Embryonic facial prominence (tissue), 1 donor: ENCODE measurements at regions not wholly inside any gene's neighbourhood (a gene's known extent, or its start where the extent isn't known, plus 50 kb on each side); places are given as distances from the start of the nearest gene placed in this dataset.

Source experiments
- DNase-seq: peaks from one replicate; pipeline ENCODE4 v3.0.0-alpha.2; 2016; ENCODE audit errors: extremely low spot score

DNA sequence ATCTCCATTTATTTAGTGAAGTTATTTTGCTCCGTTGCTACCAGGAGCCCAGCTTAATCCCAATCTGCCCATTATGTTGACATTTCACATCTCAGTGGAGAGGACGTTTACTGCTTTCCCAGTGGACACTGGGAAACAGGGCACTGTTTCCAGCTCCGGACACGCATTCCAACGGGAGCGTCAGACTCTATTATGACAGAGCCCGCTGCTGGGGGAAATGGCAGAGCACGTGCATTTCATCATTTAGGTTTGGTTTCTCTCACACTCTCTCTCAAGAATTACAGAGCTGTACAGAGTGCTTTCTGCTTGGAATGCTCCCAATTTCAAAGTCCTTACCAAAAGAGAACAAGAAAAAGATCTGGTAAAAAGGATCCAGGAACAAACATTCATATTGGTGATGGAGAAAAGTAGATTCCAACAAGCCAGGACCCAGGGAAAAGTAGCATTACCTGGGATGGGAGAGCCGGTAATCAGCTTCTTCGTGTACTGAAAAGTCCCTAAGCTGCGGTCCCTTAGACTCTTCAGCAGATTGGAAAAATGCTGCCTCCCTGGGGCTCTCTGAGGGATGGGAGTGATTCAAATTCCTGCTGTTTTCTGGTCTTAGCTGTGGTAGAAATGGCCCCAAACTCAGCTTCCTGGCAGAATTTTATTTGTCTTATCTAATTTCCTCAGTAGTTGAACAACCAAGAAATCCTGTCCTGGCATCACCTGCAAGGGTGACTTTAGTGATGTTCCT is 136.0 kb upstream of the THBS1 start:
- DNase-seq = no peak

DNA sequence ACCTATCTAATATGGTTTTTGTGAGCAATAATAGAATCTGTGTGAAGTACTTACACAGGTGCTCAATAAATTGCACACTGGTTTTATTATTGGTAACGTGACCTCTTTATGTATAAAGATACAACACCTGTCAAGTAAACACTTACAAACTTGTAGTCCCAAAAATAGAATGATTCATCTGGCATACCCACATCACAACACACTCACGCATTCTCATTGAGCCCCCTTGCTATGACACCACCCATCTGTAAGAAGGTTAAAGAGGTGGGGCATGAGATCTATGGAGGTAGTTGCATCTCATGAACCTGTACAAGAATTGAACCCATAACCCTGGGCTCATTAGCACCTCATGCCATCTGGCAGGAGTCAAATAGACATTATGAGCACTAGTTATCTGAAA is 134.9 kb upstream of the THBS1 start:
- DNase-seq = no peak

DNA sequence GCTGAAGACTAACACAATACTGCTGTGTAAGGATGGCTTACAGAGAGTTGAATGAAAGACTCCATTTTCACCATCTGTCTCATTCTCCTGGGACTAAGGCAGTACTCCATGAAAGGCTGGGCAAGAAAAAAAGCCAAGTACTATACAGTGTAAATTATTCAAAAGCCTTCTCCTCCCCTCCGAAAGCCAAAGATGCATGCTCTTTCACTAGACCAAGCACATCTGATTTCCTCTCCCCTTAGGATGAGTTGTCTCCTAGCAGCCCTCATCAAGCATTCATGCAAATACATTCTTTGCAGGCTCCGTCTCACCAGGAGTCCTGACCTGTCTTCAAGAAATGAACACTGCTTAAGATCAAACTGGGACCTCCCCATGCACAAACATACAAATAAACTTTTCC is 133.5 kb upstream of the THBS1 start:
- DNase-seq = no peak

DNA sequence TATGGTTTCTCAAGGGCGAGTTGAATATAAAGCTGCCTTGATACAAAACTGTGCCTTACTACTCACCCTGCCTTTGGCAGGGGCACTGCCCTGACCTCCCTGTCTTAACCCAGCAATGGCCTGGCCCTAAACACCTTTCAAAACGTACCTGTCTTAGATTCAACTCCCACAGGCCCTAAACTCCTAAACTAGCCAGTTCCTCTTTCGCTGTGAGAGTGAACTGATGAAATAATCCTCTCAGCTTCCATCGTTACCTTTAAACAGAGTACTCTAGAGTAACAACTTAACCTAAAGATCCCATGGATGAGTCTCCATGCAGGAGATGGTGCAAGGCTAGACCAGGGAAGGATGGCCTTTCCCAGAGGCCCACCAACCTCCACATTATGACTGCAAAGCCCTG is 133.0 kb upstream of the THBS1 start:
- DNase-seq = no peak

DNA sequence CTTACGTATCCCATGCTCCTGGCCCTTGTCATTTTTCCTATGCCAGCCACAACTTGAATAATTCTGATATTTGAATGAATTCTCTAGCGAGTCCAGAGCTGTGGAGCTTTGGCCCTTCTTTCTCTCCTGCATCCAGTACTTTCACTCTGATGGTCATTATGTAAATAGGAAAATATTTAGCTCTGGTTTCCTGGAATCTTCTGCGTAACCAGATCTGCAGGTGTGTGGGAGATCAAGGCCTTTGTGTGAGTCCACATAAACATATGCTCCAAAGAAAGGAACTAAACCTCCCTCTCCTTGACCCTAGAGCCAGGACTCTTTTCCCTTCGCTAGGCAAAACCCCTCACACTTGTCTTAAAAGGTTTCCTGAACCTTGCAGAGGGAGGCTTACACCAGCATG is 132.5 kb upstream of the THBS1 start:
- DNase-seq = no peak

DNA sequence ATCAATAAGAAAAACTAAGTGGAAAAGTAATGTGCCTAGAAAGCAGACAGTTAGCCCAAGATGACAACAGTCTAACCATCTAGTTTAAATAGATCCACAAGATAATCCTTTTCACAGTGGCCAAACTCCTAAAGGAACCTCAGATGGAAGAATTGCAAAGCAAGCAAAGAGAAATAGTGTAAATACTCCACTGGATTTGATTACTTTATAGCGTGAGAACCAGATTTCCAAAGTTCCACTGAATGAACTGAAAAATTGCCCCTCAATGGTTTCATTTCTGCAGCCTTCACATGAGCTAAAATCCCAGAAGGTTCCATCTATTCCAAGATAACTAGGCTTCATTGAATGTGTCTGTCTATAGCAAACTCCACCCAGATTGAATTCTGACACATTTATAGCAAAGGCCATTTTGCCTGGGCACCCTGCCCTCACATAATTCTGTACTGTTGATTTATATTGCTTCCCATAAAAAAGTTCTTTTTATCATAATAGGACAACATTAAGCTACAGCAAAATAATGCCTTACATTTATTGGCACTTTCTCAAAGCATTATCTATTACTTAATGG is 129.7 kb upstream of the THBS1 start:
- no peak for DNase-seq

DNA sequence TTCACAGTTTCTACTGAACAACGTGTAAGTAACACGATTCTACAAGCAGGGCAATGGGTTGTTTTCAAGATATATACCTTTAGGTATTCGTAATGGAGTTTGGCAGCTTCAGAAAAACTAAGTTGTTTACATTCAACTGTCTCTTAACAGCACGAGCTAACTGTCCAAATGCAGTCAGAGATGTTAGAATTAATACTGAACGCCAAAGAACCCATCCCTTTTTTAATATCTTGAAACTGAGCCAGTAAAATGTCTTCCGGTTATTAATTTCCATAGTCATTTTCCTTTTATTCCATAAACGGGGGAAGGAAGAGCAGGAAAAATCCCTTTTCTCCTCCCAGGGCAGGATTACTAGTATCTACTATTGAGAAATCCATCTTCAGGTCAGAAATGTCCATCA is 129.0 kb upstream of the THBS1 start:
- no peak for DNase-seq

DNA sequence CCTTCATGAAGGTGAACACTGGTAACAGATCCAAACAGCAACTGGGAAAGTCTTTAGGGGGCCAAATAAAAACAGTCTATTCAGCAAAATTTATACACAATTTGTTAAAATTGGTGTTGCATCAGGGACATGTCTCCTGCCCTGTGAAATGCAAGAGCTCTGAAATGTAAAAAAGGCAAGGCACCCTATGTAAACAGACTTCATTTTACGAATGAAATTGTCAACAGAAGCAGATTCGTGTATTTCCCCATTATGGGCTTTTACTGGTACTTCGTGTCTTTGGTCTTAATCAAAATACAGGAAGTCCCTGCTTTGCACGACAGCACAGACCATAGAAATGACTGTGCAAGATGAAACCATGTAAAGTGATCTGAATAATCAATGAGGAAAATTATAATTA is 127.3 kb upstream of the THBS1 start:
- DNase-seq = no peak

DNA sequence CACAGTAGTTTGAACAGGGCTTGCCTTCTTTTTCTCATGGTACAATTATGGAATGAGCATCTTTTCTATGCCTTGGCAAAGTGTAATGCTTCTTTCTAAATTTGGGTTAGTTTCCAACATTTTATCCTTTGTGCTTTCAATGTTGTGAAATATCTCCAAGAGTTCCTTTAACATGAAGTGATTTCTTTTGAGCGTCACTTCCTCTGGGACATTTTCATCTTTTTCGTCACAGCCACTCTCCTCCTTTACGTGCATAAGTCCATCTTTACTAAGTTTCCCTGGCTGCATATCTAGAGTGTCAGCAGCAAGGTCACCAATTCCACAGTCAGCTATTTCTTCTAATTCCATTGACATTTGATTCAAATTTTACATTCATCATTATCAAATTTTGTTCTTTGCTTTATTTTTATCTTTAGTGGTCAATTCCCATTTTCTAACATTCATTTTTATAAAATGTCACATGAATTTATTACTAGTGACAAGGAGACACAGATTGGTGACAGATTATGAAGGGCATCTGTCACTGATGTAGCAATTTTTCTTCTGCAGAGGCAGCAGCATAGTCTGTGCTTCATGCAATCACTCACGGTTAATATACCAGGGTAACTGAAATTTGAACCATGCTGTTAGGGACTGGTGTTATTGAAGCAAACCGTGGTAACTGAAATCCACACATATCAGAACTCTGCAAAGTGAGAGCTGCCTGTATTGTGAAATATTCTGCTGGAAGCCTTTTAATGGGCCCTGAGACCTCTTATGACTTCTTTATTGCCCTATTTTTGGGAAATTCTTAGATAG is 126.5 kb upstream of the THBS1 start:
- DNase-seq = no peak

DNA sequence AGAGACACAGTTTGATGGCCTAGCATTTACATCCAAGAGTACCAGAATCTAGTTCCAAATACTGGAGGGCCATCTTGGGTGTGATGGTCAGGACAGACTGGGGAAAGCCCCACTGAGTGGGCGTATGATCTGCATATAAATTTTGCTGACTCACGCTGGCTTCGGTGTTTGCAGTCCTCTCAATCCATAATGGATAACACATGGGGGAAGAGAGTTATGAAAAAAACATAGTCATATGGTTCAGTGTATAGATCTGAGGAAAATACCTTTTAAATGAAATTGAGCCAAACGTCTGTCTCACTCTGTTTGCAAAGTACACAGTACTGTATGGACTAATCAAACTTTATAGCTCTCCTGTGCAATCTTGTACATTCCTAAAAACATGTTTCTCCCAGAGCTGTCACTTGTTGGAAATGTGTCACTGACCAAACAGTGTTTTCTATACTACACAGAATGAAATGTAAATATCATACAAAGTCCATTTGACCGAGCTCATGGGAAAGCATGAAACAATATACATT is 125.3 kb upstream of the THBS1 start:
- peak; percentile 59 for DNase-seq

DNA sequence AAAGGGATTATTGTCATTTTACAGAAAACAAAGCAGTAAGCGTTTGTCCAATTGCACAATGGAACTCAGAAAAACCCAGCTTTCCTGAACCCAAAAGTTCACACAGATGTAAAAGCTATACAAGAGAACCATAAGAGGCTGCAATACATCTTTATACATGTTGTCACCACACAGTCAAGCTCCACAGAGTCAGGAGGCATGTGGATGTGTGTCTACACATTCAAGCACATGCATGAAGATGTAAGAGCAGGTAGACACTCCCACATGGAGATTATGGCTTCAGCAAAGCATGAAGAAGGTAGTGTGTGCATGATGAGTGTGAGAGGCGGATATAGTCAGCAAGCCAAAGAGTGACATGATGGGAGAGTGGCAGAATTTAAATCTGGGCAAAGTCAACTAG is 124.7 kb upstream of the THBS1 start:
- DNase-seq = no peak

DNA sequence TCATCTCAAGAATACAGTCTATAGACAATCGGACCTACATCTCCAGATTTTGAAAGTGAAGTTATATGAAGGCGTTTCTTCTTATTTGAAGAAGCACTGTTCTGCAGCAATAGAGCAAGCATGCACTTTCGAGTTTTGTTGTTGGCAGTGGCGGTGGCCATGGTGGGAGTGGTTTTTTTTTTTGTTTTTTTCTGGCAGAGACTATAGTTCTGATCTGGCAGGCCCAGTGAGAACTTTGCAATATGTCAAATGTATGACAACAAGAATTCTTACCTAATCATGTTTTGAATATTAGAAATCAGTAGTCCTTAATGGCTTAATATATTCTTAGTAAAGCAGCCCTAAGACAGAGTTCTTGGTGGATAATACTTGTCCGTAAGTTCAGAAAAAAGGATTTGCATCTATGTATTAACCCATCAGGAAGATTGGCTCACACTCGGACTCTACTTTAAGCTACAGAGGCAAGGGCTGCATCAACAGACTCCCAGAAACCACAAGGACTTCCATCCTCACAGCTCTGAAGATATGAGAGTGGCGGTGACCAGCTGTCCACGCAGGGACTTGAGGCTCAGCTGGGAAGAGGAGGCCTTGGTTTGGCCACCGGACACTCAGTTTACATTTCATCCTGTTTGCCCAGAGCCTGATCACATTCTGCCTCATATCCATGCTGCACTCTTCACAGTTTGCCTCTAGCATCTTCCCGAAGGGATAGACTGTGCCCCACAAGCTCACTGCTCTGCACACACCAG is 124.1 kb upstream of the THBS1 start:
- no peak for DNase-seq

DNA sequence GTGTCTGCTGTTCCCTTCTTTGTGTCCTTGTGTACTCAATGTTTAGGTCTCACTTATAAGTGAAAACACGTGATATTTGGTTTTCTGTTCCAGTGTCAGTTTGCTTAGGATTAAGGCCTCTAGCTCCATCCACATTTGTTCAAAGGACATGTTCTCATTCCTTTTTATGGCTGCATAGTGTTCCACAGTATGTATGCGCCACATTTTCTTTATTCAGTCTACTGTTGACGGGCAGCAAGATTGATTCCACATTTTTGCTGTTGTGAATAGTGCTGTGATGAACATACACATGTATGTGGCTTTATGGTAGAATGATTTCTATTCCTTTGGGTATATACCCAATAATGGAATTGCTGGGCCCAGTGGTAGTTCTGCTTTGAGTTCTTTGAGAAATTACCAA is 122.7 kb upstream of the THBS1 start:
- DNase-seq = no peak

DNA sequence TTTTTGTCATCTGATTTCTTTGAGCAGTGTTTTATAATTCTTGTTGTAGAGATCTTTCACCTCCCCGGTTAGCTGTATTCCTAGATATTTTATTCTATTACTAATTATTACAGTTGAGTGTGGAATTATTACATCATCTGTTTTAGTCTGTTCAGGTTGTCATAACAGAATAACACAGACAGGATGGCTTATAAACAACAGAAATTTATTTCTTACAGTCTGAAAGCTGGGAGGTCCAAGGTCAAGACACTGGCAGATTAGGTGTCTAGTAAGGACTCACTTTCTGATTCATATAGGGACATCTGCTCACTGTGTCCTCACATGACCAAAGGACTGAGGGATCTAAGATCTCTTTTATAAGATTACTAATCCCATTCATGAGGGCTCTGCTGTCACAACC is 121.3 kb upstream of the THBS1 start:
- DNase-seq = no peak

DNA sequence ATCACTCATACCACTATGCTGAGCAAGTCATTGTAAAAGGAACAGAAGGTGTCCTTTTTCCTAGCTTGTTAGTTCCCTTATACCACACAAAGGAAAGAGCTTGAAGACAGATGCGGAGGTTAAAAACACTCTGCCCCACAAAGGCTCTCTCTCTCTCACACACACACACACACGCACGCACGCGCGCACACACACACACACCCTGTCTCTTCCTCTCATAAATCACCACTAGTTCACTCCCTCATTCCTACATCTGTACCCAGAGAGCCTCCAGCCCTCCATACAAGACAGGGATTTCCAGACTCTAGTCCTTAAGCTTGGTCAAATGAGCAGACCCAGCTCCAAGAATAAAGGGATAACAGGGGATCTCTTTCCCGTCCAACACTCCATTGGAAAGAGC is 120.1 kb upstream of the THBS1 start:
- DNase-seq = no peak

DNA sequence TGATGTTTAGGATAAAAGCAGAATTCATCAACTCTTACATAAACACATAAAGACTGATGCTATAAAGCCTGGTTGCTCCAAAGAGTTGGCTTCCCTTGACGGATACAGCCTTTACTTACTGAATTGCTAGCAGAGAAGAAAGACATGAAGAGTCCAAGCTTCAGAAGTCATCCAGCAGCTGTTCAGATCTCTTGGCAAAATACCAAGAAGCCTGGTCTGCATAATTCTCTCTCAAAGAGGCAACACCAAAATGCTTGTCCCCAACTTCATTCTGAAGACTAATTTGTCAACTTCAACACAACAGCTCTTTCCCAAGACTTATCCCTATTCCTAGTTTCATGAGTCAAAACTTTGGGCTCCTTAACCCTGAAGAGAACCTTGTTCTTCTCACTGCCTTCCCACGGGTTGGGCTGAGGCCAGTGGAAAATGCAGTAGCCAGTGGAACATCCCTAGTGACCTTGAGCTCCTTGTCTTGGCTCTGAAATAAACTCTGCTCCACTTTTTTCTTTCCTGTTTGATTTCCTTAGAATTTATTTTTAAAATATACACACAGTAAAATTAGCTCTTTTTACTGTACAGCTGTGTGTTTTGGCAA is 119.2 kb upstream of the THBS1 start:
- DNase-seq = no peak

DNA sequence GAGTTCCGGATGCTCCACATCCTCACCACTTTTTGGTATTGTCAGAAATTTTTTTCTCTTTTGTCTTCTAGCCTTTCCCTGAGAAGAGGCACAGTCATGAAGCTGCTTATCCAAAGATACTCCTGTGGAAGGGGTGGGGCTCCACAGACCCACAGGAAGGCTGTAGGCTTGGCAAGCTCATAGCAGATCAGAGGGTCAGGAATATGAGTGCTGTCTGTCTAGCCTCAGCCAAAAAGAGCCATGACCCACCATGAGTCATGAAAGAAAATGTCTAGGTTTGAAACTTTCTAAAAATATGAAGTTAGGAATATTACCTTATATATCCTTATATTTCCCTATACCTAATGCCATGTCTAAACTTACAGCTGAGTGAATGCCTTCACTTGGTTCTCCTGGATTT is 118.2 kb upstream of the THBS1 start:
- DNase-seq = no peak

DNA sequence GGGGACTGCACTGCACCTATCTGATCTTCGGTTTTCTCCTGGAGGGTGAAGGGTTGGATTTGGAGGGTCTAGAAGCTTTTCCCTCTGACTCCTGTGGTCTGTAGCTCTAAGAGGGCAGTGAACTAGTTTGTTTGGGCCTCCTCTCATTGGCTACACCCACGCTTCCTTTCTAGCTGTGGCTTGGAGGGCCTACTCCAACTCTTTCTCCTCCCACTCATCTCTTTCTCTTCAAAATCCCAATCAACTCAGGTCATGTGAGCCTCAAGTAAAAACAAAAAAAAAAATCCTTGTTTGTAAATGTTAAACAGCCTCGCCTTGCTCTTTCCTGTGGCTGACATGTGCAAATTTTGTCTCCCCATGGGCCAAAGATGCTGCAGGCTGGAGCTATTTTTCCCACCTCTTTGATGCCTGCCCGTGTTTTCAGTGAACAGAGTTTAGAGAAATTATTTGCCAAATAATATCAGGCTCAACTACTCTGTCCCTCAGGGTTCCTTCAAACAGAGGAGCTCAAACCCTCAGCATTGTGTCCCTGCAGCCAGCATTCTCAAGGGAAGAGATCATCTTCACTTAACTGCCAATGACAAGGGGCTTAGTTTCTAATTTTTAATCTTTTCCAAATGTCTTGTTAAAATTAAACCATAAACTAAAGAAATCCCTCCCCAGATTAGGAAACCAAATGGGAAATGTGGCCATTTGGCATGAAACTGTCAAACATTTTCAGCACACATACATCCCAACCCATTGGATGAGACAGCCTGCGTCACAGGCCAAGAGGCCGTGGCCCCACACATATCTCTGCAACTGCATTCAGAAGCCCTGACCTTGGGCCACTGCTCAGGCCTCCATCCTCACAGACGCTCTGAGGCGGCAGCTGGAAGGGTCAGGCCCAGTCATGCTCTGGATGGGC is 114.8 kb upstream of the THBS1 start:
- no peak for DNase-seq

DNA sequence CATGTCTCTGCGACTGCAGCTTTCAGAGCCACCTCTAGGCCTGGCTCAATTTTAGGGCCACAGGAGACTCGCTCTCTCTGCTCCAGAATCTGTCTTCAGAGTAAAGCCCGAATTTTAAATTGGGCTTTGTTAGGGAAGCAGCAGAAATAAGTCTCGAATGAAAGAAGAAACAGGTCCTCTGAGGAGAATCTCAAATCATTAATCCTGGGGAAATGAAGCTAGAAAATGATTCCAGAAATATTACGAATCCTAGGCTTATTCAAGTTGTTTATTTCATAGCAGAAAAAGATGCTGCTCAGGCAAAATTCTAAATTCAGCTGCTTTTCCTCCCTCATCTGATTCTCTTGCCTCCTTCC is 114.2 kb upstream of the THBS1 start:
- DNase-seq = no peak

DNA sequence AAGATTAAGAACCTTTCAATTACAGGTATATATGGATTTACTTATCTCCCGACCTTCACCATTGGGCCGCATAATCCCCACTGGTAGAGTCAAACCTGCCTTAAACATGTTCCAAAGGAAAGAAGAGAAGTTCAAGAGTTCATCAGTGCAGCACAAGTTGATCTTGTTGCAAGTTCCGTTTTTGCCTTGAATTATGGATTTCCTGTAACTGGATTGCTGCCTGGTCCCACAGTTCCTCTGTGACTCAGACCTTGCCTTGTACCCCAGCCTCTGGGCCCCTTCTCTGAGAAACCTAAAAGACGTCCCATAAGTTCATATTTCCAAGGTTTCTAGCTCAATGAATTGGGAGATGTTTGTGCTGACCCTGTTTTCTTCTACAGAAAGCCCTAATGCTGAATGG is 112.5 kb upstream of the THBS1 start:
- DNase-seq = no peak

DNA sequence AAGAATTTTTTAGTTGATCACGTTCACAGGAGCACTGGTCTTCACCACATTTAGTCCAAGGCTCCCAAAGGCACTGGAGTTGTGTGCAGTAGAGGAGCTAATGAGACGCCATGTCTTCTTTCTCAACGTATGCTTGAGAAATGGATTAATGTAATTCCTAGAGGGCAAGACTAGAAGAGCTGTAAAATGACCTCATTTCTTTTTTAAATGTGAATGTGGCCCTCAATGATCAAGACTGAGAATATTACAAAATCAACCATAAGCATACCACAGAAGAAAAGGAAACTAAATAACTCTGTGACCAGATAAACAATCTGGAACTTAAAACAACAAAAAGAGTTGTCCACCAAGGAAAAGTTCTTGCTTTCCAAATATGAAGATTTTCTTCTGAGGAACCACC is 112.1 kb upstream of the THBS1 start:
- DNase-seq = no peak
